HepG2 (cell line): ENCODE measurements at regions not wholly inside any gene's neighbourhood (a gene's known extent, or its start where the extent isn't known, plus 50 kb on each side); places are given as distances from the start of the nearest gene placed in this dataset.

Experiments used
- ATAC-seq: fragments of 200-7000 bp; cut with Tn5 transposase; 3 replicates; pipeline ENCODE4 v1.9.1; 2020; ENCODE audit warnings: mild to moderate bottlenecking, moderate library complexity
- BruUV-seq: library from RNA; stranded (reverse); fragments of 400-500 nt; replicated peaks from 2 replicates; lab custom pipeline; 2021; lab: Mats Ljungman, UMichigan
- CTCF ChIA-PET: fragments of 300-600 bp; formaldehyde crosslinking; extraction: SDS; loops from one replicate; lab custom pipeline; 2021; ENCODE audit warnings: low total read pairs, inconsistent platforms, low intra/inter-chr PET ratio; lab: Yijun Ruan, JAX
- POLR2A ChIA-PET: fragments of 350-600 bp; sonication (Branson Sonifier 250); formaldehyde crosslinking; loops from one replicate; lab custom pipeline; 2020; ENCODE audit warnings: antibody characterized with exemption, inconsistent platforms; lab: Yijun Ruan, JAX
- DNase-seq: peaks from one replicate; pipeline ENCODE4 v3.0.0-alpha.2; 2015; ENCODE audit warnings: low spot score
- FAIRE-seq: peaks from 3 replicates; lab custom pipeline; 2011; peaks lifted over from hg19 to GRCh38; lab: Jason Lieb, UNC
- H2AFZ ChIP-seq: one replicate; pipeline ENCODE4 v1.6.1; 2011; ENCODE audit warnings: low read length, inconsistent platforms
- H3K27ac ChIP-seq: fragments of 300-600 bp; 3 replicates; pipeline ENCODE4 v1.8.0; 2011; ENCODE audit warnings: mixed run types, mild to moderate bottlenecking, mixed read lengths, low read length, inconsistent platforms; ENCODE audit not compliant: insufficient read depth; ENCODE audit errors: extremely low read length
- H3K27me3 ChIP-seq, 2 experiments: fragments of 200-600 bp in 1 of 2; 2 replicates in 1 of 2; 3 replicates in 1 of 2; pipeline versions ENCODE4 v1.6.0 to v1.8.0; 2011; ENCODE audit warnings: low read length in 2 of 2, mild to moderate bottlenecking in 2 of 2, moderate library complexity in 2 of 2, inconsistent platforms in 1 of 2; ENCODE audit not compliant: insufficient read depth in 2 of 2, control insufficient read depth in 1 of 2
- H3K36me3 ChIP-seq, 2 experiments: fragments of 200-600 bp in 1 of 2; replicated peaks in 1 of 2; 2 replicates in 1 of 2; 3 replicates in 1 of 2; pipeline versions ENCODE4 v1.5.1 to v1.8.0; 2011; ENCODE audit warnings: low read length in 2 of 2, inconsistent platforms in 1 of 2; ENCODE audit not compliant: insufficient read depth in 2 of 2, control insufficient read depth in 1 of 2
- H3K4me1 ChIP-seq: 2 replicates; pipeline ENCODE4 v1.5.1; 2012; ENCODE audit warnings: low read length, inconsistent platforms; ENCODE audit not compliant: insufficient read depth
- H3K4me2 ChIP-seq: 2 replicates; pipeline ENCODE4 v1.6.0; 2011; ENCODE audit warnings: low read depth, low read length, inconsistent platforms
- H3K4me3 ChIP-seq, 3 experiments: fragments of 200-600 bp in 1 of 3; sonication (generic), shearing (Covaris generic) in 1 of 3; replicated peaks in 1 of 3; 2 replicates each; pipeline ENCODE4 v1.5.1; 2011 to 2016; ENCODE audit warnings: low read length in 3 of 3, inconsistent platforms in 2 of 3, low read depth in 2 of 3, mild to moderate bottlenecking in 2 of 3, control low read depth in 1 of 3, mixed read lengths in 1 of 3; ENCODE audit not compliant: insufficient read depth in 1 of 3
- H3K79me2 ChIP-seq: one replicate; pipeline ENCODE4 v1.6.1; 2011; ENCODE audit warnings: low read length, inconsistent platforms; ENCODE audit not compliant: insufficient read depth
- H3K9ac ChIP-seq: 2 replicates; pipeline ENCODE4 v1.6.0; 2011; ENCODE audit warnings: mild to moderate bottlenecking, low read depth, low read length, inconsistent platforms; ENCODE audit not compliant: insufficient read depth
- H3K9me3 ChIP-seq: 2 replicates; pipeline ENCODE4 v1.5.1; 2012; ENCODE audit warnings: mild to moderate bottlenecking, low read length
- H4K20me1 ChIP-seq: 2 replicates; pipeline ENCODE4 v1.6.0; 2011; ENCODE audit warnings: inconsistent platforms, mild to moderate bottlenecking, low read length, moderate library complexity; ENCODE audit not compliant: insufficient read depth
- DZIP1 ChIP-seq: sonication (generic); formaldehyde crosslinking; IDR thresholded peaks from 2 replicates; pipeline ENCODE4 v1.5.0; 2020; ENCODE audit warnings: mild to moderate bottlenecking, missing genetic modification reagents
- NR2F6 ChIP-seq, 2 experiments: IDR thresholded peaks; 2 replicates each; pipeline ENCODE4 v1.6.1; 2016; ENCODE audit warnings: antibody characterized with exemption in 1 of 2, mild to moderate bottlenecking in 1 of 2
- SRSF9 ChIP-seq: fragments of 200-400 bp; formaldehyde crosslinking; IDR thresholded peaks from 2 replicates; pipeline ENCODE4 v1.6.1; 2018; ENCODE audit warnings: borderline replicate concordance, mild to moderate bottlenecking, low read depth, low read length; ENCODE audit not compliant: insufficient read depth, poor library complexity, severe bottlenecking
- ZBED4 ChIP-seq: sonication (generic); formaldehyde crosslinking; IDR thresholded peaks from 2 replicates; pipeline ENCODE4 v1.4.0; 2020; ENCODE audit warnings: missing genetic modification reagents, borderline replicate concordance
- ZNF20 ChIP-seq: sonication (generic); formaldehyde crosslinking; IDR thresholded peaks from 2 replicates; pipeline ENCODE4 v1.4.0; 2020; ENCODE audit warnings: mild to moderate bottlenecking, moderate library complexity, missing genetic modification reagents
- ZNF724P ChIP-seq: sonication (generic); formaldehyde crosslinking; IDR thresholded peaks from 2 replicates; pipeline ENCODE4 v1.8.0; 2022; ENCODE audit warnings: missing genetic modification reagents, borderline replicate concordance
- ZNF75D ChIP-seq: sonication (generic); formaldehyde crosslinking; IDR thresholded peaks from 2 replicates; pipeline ENCODE4 v1.8.1; 2023; ENCODE audit warnings: missing genetic modification reagents, mild to moderate bottlenecking, borderline replicate concordance
- ZSCAN31 ChIP-seq: sonication (generic); formaldehyde crosslinking; IDR thresholded peaks from 2 replicates; pipeline ENCODE4 v1.5.0; 2020; ENCODE audit warnings: low read depth, mild to moderate bottlenecking, missing genetic modification reagents
- whole genome bisulfite sequencing: methylation state at CpG from one replicate; pipeline ENCODE4 v1.1.6; 2017; ENCODE audit warnings: low lambda C conversion rate; 5-methylcytosine and 5-hydroxymethylcytosine counted together
- in situ Hi-C: cut with HindIII; loops from 2 replicates; pipeline ENCODE4 v1.10.0; 2017; ENCODE audit warnings: low pct_unique_long_range_greater_than_20kb; ENCODE audit not compliant: extremely low pct_ligation_motif_present
- intact Hi-C: fragments of 100-400 bp; cut with micrococcal nuclease; formaldehyde crosslinking; loops from one replicate; pipeline ENCODE4 v1.10.0; 2022; ENCODE audit not compliant: unreplicated experiment

- Histone ChIP-seq H3K4me3 (no peak overlapping the region), H3K79me2 (no peaks in the 10 kb centered on the region), H3K9me3 (no peaks in the 10 kb centered on the region), H3K27ac (no peak overlapping the region), H3K4me1 (no peaks in the 10 kb centered on the region), H3K9ac (no peak overlapping the region), H3K4me2 (no peak overlapping the region), H3K36me3 (no peaks in the 10 kb centered on the region), H3K27me3 (no peaks in the 10 kb centered on the region; a peak in 1 of 5 replicates), H2AFZ (no peak overlapping the region), H4K20me1 (no peaks in the 10 kb centered on the region)
- ATAC-seq (no peak), FAIRE-seq (no peak), DNase-seq (no peak)
- no peak for TF ChIP-seq NR2F6 (IDR thresholded peaks at IDR 0.05)
- no peak for TF ChIP-seq NR2F6 (CRISPR knock-in tag; IDR thresholded peaks at IDR 0.05)
- TF ChIP-seq ZSCAN31 (CRISPR knock-in tag), result no peak
- in situ Hi-C loops (no loop called here), intact Hi-C loops (no loop called here)
- ChIA-PET CTCF (no interaction called here), POLR2A (no interaction called here)
- WGBS, result 0% methylated on average over 3 of the region's 3 CpGs
- BruUV-seq, result no TSS peak
Observed at GRCh38 chr5:57561231-57561842, 78.7 kb upstream of the ACTBL2 start.

GRCh38 chr5:57559110-57559635 is 76.6 kb upstream of the ACTBL2 start:
- Histone ChIP-seq H3K36me3 (no peaks in the 10 kb centered on the region), H2AFZ (no peak overlapping the region), H3K79me2 (no peaks in the 10 kb centered on the region), H3K9me3 (no peaks in the 10 kb centered on the region), H3K4me1 (no peaks in the 10 kb centered on the region), H3K27me3 (no peaks in the 10 kb centered on the region; a peak in 1 of 5 replicates), H3K9ac (no peak overlapping the region), H3K27ac (no peak overlapping the region), H4K20me1 (no peaks in the 10 kb centered on the region), H3K4me3 (no peak overlapping the region), H3K4me2 (no peak overlapping the region)
- DNase-seq, result no peak
- no TSS peak for BruUV-seq
- WGBS, result 14% methylated on average over 3 of the region's 3 CpGs
- in situ Hi-C loops (no loop called here), intact Hi-C loops (no loop called here)
- ChIA-PET POLR2A (no interaction called here), CTCF (no interaction called here)
- FAIRE-seq, result no peak
- ATAC-seq, result no peak
- no peak for TF ChIP-seq ZNF724P (CRISPR knock-in tag)
- TF ChIP-seq SRSF9, result no peak
- no peak for TF ChIP-seq DZIP1 (CRISPR knock-in tag)
- TF ChIP-seq ZBED4 (CRISPR knock-in tag), result no peak
- no peak for TF ChIP-seq ZNF75D
- TF ChIP-seq ZNF20 (CRISPR knock-in tag), result no peak
